ENCODE measurements at regions not wholly inside any gene's neighbourhood (a gene's known extent, or its start where the extent isn't known, plus 50 kb on each side); places are given as distances from the start of the nearest gene placed in this dataset.

- FAIRE-seq (no peak), DNase-seq (ENCODE audit: insufficient read length, low spot score) (no peak)
Measured at GRCh38 chr3:72698154-72698917, 149.9 kb downstream of the SHQ1 start.

DNA sequence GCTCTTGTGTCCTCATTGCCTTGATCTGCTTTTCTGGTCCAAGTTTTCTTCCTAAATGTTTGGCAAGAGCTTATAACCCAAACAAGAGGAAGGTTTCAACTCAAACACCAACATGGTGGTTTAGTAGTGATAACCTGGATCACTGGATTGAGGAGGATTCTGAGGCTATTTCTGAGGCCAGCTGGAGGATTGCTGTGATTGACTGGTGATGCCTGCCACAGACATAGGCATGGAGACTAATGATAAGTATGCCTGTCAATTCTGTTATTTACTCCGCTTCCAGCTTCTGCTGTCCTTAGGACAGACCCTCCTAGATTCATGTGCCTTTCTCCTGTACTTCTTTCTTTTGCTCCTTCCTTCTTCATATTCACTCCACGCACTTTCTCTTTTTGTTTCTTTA, 150.5 kb downstream of the SHQ1 start:
- DNase-seq (ENCODE audit: insufficient read length, low spot score) (no peak), FAIRE-seq (no peak)

- DNase-seq (ENCODE audit: insufficient read length, low spot score) = no peak
- FAIRE-seq = no peak
Measured at GRCh38 chr3:72696815-72697214, 151.4 kb downstream of the SHQ1 start.

DNA sequence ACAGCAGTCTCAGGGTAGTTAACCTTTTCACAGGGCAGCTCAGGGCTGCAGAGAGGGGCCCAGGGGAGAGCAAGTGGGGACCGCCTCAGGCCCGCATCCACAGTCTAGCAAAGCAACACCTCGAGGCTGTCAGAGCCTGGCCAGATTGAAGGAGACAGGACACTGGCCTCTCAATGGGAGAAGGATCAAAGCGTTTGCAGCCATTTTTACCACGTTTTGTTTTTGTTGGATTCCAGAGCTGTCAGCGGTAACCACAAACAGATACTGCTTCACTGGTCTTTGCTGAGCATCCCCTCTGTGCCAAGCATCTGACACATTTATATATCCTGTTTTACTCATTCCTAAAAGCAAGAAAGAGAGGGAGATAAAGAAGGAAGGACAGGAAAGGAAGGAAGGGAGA, 153.8 kb downstream of the SHQ1 start:
- FAIRE-seq (no peak), DNase-seq (ENCODE audit: insufficient read length, low spot score) (no peak)

- FAIRE-seq (no peak), DNase-seq (ENCODE audit: insufficient read length, low spot score) (no peak)
Measured at GRCh38 chr3:72692990-72693389, 155.3 kb downstream of the SHQ1 start.

GRCh38 chr3:72690629-72691028, 157.6 kb downstream of the SHQ1 start:
- FAIRE-seq (no peak), DNase-seq (ENCODE audit: insufficient read length, low spot score) (no peak)

- no peak for FAIRE-seq
- no peak for DNase-seq (ENCODE audit: insufficient read length, low spot score)
Measured at GRCh38 chr3:72682936-72683452, 165.3 kb downstream of the SHQ1 start.

DNA sequence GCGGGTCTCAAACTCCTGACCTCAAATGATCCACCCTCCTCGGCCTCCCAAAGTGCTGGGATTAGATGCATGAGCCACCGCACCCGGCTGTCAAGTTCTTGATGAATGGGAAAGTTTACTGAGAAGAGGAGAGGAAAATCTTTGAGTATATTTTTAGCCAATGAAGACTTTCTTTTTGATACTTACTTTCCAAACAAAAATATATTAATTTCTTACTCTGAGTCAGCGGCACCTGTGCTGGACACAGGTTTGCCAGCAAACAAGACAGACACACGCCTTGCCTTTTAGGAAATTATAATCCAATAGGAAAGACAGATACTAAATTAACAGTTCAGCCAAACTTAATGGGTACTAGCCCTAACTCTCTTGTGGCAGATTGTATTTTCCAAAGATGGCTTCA, 166.6 kb downstream of the SHQ1 start:
- FAIRE-seq (no peak), DNase-seq (ENCODE audit: insufficient read length, low spot score) (no peak)

GRCh38 chr3:72680766-72681165, 167.5 kb downstream of the SHQ1 start:
- no peak for FAIRE-seq
- no peak for DNase-seq (ENCODE audit: insufficient read length, low spot score)

GRCh38 chr3:72679540-72680198, 168.6 kb downstream of the SHQ1 start:
- FAIRE-seq (no peak), DNase-seq (ENCODE audit: insufficient read length, low spot score) (no peak)

GRCh38 chr3:72678867-72679266, 169.4 kb downstream of the SHQ1 start:
- FAIRE-seq (no peak), DNase-seq (ENCODE audit: insufficient read length, low spot score) (no peak)

DNA sequence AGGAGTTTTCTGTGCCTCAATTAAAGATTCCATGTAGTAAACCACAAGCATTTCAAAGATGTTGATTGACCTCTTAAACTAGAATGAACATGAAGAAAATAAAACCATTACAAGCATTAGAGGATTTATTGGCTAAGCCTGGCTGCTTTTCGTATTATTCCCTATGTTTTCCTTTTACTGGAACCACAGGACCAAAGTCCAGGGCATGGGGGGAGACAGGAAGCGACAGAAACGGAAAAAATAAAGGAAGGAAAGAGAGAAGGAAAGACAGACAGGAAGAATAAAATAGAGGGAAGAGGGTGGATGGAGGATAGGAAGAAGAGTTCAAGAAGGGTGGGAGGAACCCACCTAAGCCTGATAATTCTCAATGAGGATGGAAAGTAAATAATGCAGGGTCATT, 169.9 kb downstream of the SHQ1 start:
- FAIRE-seq (no peak), DNase-seq (ENCODE audit: insufficient read length, low spot score) (no peak)

- no peak for DNase-seq (ENCODE audit: insufficient read length, low spot score)
Measured at GRCh38 chr3:72675243-72675642, 173.0 kb downstream of the SHQ1 start.

GRCh38 chr3:72673011-72673771, 175.1 kb downstream of the SHQ1 start:
- FAIRE-seq (no peak), DNase-seq (ENCODE audit: insufficient read length, low spot score) (no peak)

More at GRCh38 chr3:72675243-72675642, 173.0 kb downstream of the SHQ1 start:
- FAIRE-seq = no peak

DNA sequence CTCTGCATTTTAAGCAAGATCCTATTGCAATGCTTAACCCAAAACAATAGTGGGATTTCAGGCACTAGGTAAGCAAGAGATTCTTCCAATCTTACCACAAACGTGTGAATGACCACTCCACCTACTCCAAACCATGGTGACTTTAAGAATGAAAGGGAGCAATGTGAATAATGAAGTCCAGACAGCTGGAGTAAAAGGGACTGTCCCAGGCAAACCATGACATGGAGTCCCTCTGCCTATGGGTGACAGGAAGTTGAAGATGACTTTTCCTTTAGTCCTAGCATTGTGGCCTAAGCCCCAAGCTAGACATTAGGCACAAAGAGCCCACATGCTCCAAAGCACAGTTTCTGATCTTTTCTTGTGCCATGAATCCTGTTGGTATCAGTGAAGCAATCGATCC, 179.0 kb downstream of the SHQ1 start:
- DNase-seq (ENCODE audit: insufficient read length, low spot score) (no peak), FAIRE-seq (no peak)

DNA sequence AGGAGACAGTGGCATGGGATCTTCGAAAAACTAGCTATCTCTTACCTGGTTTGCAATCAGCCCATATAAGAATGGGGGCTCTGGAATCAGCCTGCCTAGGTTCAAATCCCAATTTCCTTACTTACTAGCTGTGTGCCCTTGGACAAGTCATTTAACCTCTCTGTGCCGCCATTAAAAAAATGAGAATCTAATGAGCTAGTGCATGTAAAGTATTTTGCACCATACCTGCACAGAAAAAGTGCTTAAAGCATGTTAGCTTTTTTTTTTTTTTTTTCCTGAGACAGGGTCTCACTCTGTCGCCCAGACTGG, 181.8 kb downstream of the SHQ1 start:
- FAIRE-seq (no peak), DNase-seq (ENCODE audit: insufficient read length, low spot score) (no peak)

GRCh38 chr3:72665701-72666446, 182.4 kb downstream of the SHQ1 start:
- FAIRE-seq (no peak), DNase-seq (ENCODE audit: insufficient read length, low spot score) (no peak)

GRCh38 chr3:72665103-72665502, 183.1 kb downstream of the SHQ1 start:
- FAIRE-seq (no peak), DNase-seq (ENCODE audit: insufficient read length, low spot score) (no peak)

- FAIRE-seq (no peak), DNase-seq (ENCODE audit: insufficient read length, low spot score) (no peak)
Measured at GRCh38 chr3:72664184-72664975, 183.9 kb downstream of the SHQ1 start.

GRCh38 chr3:72663429-72663828, 184.8 kb downstream of the SHQ1 start:
- no peak for DNase-seq (ENCODE audit: insufficient read length, low spot score)
- no peak for FAIRE-seq

Measured in HTR-8/SVneo (cell line).